ENCODE measurements at regions not wholly inside any gene's neighbourhood (a gene's known extent, or its start where the extent isn't known, plus 50 kb on each side); places are given as distances from the start of the nearest gene placed in this dataset.

DNA sequence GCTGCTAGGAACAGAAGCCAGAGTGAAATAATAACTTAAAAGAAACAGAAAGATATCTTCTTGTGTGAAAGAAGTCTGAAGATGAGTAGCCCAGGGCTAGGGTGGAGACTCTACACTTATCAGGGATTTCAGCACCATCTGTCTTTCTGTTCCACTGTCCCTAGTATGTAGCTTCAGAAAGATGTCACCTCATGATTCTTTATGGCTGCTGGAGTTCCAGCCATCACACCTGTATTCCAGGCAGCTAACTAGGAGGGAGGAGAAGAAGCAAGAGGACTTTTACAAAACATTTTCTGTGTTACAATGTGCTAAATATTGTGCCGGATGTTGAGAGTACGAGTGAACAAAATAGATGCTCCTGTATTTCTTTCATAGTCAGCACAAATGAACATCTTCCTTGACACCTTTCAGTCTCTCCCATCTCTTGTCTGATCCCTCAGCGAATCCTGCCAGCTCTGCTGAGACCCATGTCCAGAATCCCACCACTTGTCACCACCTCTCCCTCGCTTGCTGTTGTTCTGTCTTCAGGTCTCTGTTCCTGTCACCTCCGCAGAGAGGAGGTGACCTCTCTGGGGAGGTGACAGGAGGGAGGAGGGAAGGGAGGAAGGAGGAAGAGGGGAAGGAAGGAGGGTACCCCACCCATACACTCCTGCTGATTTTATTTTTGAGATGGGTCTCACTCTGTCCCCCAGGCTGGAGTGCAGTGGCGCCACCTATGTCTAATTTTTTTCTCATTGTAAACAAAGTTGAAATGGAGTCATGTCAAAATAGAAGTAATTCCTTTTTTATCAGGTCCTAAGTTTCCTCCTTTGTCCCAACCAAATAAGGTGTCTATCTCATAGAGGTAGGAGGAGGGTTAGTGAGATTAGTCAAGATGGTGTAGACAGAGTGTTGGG is 188.9 kb downstream of the TFAP2C start:
- no peak for TF ChIP-seq POLR2A (IDR thresholded peaks at IDR 0.05)
- TF ChIP-seq, protein P1, sequence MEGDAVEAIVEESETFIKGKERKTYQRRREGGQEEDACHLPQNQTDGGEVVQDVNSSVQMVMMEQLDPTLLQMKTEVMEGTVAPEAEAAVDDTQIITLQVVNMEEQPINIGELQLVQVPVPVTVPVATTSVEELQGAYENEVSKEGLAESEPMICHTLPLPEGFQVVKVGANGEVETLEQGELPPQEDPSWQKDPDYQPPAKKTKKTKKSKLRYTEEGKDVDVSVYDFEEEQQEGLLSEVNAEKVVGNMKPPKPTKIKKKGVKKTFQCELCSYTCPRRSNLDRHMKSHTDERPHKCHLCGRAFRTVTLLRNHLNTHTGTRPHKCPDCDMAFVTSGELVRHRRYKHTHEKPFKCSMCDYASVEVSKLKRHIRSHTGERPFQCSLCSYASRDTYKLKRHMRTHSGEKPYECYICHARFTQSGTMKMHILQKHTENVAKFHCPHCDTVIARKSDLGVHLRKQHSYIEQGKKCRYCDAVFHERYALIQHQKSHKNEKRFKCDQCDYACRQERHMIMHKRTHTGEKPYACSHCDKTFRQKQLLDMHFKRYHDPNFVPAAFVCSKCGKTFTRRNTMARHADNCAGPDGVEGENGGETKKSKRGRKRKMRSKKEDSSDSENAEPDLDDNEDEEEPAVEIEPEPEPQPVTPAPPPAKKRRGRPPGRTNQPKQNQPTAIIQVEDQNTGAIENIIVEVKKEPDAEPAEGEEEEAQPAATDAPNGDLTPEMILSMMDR (IDR thresholded peaks at IDR 0.05) = no peak

Measured in suprapubic skin (tissue), 3 donors.